ENCODE measurements at regions not wholly inside any gene's neighbourhood (a gene's known extent, or its start where the extent isn't known, plus 50 kb on each side); places are given as distances from the start of the nearest gene placed in this dataset.
A peak's percentile ranks its signal among the peaks of the same experiment; 100 is the strongest.

- Histone ChIP-seq H3K4me3 (replicated peaks; ENCODE audit: insufficient read depth, low read length) (no peak overlapping the region), H3K27me3 (ENCODE audit: insufficient read depth, poor library complexity, severe bottlenecking) (peaks cover 8% of the 10 kb centered on the region), H3K27ac (replicated peaks) (no peak overlapping the region)
- TF ChIP-seq POLR2AphosphoS5 (IDR thresholded peaks at IDR 0.05; ENCODE audit: low read depth) (no peak), SPI1 (IDR thresholded peaks at IDR 0.05; ENCODE audit: borderline replicate concordance, low read depth) (no peak), GABPA (IDR thresholded peaks at IDR 0.05; ENCODE audit: low read depth) (no peak)
- TF ChIP-seq, protein P1, sequence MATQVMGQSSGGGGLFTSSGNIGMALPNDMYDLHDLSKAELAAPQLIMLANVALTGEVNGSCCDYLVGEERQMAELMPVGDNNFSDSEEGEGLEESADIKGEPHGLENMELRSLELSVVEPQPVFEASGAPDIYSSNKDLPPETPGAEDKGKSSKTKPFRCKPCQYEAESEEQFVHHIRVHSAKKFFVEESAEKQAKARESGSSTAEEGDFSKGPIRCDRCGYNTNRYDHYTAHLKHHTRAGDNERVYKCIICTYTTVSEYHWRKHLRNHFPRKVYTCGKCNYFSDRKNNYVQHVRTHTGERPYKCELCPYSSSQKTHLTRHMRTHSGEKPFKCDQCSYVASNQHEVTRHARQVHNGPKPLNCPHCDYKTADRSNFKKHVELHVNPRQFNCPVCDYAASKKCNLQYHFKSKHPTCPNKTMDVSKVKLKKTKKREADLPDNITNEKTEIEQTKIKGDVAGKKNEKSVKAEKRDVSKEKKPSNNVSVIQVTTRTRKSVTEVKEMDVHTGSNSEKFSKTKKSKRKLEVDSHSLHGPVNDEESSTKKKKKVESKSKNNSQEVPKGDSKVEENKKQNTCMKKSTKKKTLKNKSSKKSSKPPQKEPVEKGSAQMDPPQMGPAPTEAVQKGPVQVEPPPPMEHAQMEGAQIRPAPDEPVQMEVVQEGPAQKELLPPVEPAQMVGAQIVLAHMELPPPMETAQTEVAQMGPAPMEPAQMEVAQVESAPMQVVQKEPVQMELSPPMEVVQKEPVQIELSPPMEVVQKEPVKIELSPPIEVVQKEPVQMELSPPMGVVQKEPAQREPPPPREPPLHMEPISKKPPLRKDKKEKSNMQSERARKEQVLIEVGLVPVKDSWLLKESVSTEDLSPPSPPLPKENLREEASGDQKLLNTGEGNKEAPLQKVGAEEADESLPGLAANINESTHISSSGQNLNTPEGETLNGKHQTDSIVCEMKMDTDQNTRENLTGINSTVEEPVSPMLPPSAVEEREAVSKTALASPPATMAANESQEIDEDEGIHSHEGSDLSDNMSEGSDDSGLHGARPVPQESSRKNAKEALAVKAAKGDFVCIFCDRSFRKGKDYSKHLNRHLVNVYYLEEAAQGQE (IDR thresholded peaks at IDR 0.05; ENCODE audit: insufficient replicate concordance, low read depth) = no peak
- TF ChIP-seq, protein P2, sequence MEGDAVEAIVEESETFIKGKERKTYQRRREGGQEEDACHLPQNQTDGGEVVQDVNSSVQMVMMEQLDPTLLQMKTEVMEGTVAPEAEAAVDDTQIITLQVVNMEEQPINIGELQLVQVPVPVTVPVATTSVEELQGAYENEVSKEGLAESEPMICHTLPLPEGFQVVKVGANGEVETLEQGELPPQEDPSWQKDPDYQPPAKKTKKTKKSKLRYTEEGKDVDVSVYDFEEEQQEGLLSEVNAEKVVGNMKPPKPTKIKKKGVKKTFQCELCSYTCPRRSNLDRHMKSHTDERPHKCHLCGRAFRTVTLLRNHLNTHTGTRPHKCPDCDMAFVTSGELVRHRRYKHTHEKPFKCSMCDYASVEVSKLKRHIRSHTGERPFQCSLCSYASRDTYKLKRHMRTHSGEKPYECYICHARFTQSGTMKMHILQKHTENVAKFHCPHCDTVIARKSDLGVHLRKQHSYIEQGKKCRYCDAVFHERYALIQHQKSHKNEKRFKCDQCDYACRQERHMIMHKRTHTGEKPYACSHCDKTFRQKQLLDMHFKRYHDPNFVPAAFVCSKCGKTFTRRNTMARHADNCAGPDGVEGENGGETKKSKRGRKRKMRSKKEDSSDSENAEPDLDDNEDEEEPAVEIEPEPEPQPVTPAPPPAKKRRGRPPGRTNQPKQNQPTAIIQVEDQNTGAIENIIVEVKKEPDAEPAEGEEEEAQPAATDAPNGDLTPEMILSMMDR (IDR thresholded peaks at IDR 0.05; ENCODE audit: insufficient read depth, low read length) = no peak
- DNase-seq (ENCODE audit: low read depth in 1 of 2, low spot score in 1 of 2) = no peak
Measured at GRCh38 chr7:155997431-155998327, 185.4 kb upstream of the SHH start.

DNA sequence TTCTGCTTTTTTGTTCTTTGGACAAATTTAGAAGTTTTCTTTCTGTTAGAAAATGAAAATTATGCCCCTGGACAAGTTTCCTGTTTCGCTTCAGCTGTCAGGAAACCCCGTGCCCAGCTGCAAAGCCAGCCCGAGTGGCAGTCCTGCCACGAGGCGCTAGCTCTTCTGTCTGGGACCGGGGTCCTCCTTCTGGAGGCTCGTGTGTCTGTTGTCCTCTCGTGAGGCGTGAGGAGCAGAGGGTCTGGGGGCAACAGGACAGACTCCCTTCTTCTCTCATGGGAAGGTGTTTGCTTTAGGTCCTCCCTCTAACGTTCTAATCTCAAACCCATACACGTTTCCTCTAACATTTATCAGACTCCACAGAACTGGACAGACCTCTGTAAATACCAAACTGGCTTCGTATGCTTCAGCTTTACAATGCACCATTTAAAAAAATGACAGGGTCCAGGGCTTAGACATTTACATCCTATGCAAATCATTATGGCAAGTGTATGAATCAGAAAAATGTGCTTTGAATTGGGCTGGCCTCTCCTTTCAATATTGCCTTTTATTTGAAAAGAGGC lies 184.5 kb upstream of the SHH start:
- TF ChIP-seq, protein P2 (IDR thresholded peaks at IDR 0.05; ENCODE audit: insufficient read depth, low read length) = no peak
- TF ChIP-seq, protein P1 (IDR thresholded peaks at IDR 0.05; ENCODE audit: insufficient replicate concordance, low read depth) = no peak
- Histone ChIP-seq H3K27me3 (ENCODE audit: insufficient read depth, poor library complexity, severe bottlenecking) (peaks cover 8% of the 10 kb centered on the region), H3K4me3 (replicated peaks; ENCODE audit: insufficient read depth, low read length) (no peak overlapping the region), H3K27ac (replicated peaks) (no peak overlapping the region)
- no peak for DNase-seq (ENCODE audit: low read depth in 1 of 2, low spot score in 1 of 2)

DNA sequence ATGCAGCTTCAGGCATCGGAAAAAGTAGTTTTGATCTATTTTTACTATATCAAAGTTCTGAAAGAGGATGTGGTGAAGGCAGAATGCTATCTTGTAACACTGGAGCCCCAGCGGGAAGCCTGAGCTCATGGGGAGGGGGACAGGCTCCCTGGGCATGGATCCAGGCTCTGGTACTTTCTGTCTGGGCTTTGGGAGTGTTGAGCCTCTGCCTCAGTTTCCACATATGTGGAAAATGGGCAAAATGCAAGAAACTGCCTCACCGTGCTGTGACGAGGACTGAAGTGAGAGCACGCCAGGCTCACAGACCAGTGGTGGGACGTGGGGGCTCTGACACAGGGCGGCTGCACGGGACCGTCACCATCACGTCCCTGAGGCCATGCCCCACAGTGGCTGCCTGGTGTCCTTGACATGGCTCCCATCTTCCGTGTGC lies 182.9 kb upstream of the SHH start:
- no peak overlapping the region for H3K27ac ChIP-seq (replicated peaks)
- TF ChIP-seq GABPA (IDR thresholded peaks at IDR 0.05; ENCODE audit: low read depth) (no peak), SPI1 (IDR thresholded peaks at IDR 0.05; ENCODE audit: borderline replicate concordance, low read depth) (no peak), POLR2AphosphoS5 (IDR thresholded peaks at IDR 0.05; ENCODE audit: low read depth) (no peak)
- TF ChIP-seq, protein P2 (IDR thresholded peaks at IDR 0.05; ENCODE audit: insufficient read depth, low read length) = no peak
- TF ChIP-seq, protein P1 (IDR thresholded peaks at IDR 0.05; ENCODE audit: insufficient replicate concordance, low read depth) = no peak

More for the DNA sequence above, 182.9 kb upstream of the SHH start:
- DNase-seq (ENCODE audit: low read depth in 1 of 2, low spot score in 1 of 2) = peak in 1 of 2 experiments; percentile 35
- peaks cover 8% of the 10 kb centered on the region for H3K27me3 ChIP-seq (ENCODE audit: insufficient read depth, poor library complexity, severe bottlenecking)
- no peak overlapping the region for H3K4me3 ChIP-seq (replicated peaks; ENCODE audit: insufficient read depth, low read length)
